B cell (primary cell): ENCODE measurements at regions not wholly inside any gene's neighbourhood (a gene's known extent, or its start where the extent isn't known, plus 50 kb on each side); places are given as distances from the start of the nearest gene placed in this dataset.
"Not testable (repeated sequence)": the region's sequence is repeated elsewhere in the genome, so short reads cannot be mapped to it uniquely, and the experiment has no call there.

ENCODE experiments used
- ATAC-seq: fragments of 200-7000 bp; cut with Tn5 transposase; one replicate; pipeline ENCODE4 v1.10.0; 2021; ENCODE audit warnings: low read depth, mild to moderate bottlenecking, moderate number of reproducible peaks, moderate library complexity
- CTCF ChIA-PET: fragments of 350-600 bp; sonication (Branson Sonifier 250); formaldehyde crosslinking; loops from one replicate; lab custom pipeline; 2021; ENCODE audit warnings: antibody characterized with exemption, inconsistent platforms; lab: Charles Lee
- POLR2A ChIA-PET: fragments of 350-600 bp; sonication (Branson Sonifier 250); formaldehyde crosslinking; loops from one replicate; lab custom pipeline; 2021; ENCODE audit warnings: antibody characterized with exemption; lab: Charles Lee
- DNase-seq: peaks from one replicate; pipeline ENCODE4 v3.0.0; 2013
- H2AFZ ChIP-seq: 2 replicates; pipeline ENCODE4 v1.6.1; 2012; ENCODE audit warnings: mild to moderate bottlenecking, low read depth, low read length; ENCODE audit not compliant: insufficient read depth, poor library complexity, severe bottlenecking
- H3K27ac ChIP-seq, 2 donors: 1 replicate in 1 of 2; 2 replicates in 1 of 2; pipeline ENCODE4 v1.5.1; 2012 to 2013; ENCODE audit warnings: low read length in 2 of 2, mild to moderate bottlenecking in 2 of 2, moderate library complexity in 1 of 2
- H3K27me3 ChIP-seq, 4 experiments: fragments of 200-600 bp in 1 of 4; sonication (generic) in 1 of 4; replicated peaks in 1 of 4; 1 replicate in 2 of 4; 2 replicates in 2 of 4; pipeline versions ENCODE4 v1.6.1 to v1.7.0; 2013 to 2016; ENCODE audit warnings: low read length in 3 of 4, mild to moderate bottlenecking in 2 of 4, mixed read lengths in 1 of 4, moderate library complexity in 1 of 4; ENCODE audit not compliant: insufficient read depth in 4 of 4, control insufficient read depth in 3 of 4; ENCODE audit errors: control extremely low read depth in 1 of 4
- H3K36me3 ChIP-seq, 2 experiments: replicated peaks in 1 of 2; 1 replicate in 1 of 2; 2 replicates in 1 of 2; pipeline versions ENCODE4 v1.6.1 to v1.7.1; 2013; ENCODE audit warnings: low read length in 1 of 2; ENCODE audit not compliant: insufficient read depth in 2 of 2, control insufficient read depth in 1 of 2; ENCODE audit errors: control extremely low read depth in 1 of 2, extremely low read depth in 1 of 2
- H3K4me1 ChIP-seq, 2 donors: fragments of 200-600 bp in 1 of 2; sonication (generic) in 1 of 2; 1 replicate in 1 of 2; 2 replicates in 1 of 2; pipeline versions ENCODE4 v1.5.1 to v1.6.1; 2013 to 2017; ENCODE audit warnings: low read length in 2 of 2; ENCODE audit not compliant: control insufficient read depth in 2 of 2, insufficient read depth in 2 of 2
- H3K4me2 ChIP-seq: replicated peaks from 2 replicates; pipeline ENCODE3; 2012; ENCODE audit warnings: mild to moderate bottlenecking, low read depth, low read length; ENCODE audit not compliant: poor library complexity, severe bottlenecking
- H3K4me3 ChIP-seq, 5 experiments: fragments of 200-600 bp in 1 of 5; sonication (generic) in 1 of 5; 1 replicate in 3 of 5; 2 replicates in 2 of 5; pipeline versions ENCODE4 v1.5.1 to v1.7.0; 2011 to 2016; ENCODE audit warnings: low read length in 4 of 5, mild to moderate bottlenecking in 4 of 5, low read depth in 2 of 5, control low read depth in 1 of 5, moderate library complexity in 1 of 5; ENCODE audit not compliant: insufficient read depth in 1 of 5; ENCODE audit errors: control extremely low read depth in 1 of 5, extremely low read depth in 1 of 5
- H3K79me2 ChIP-seq: fragments of 200-600 bp; sonication (generic); one replicate; pipeline ENCODE4 v1.6.0; 2016; ENCODE audit warnings: low read length; ENCODE audit not compliant: control insufficient read depth, insufficient read depth
- H3K9ac ChIP-seq: fragments of 200-600 bp; sonication (generic); 2 replicates; pipeline ENCODE4 v1.6.1; 2017; ENCODE audit warnings: mild to moderate bottlenecking, low read length, moderate library complexity
- H3K9me3 ChIP-seq, 3 donors: one replicate each; pipeline versions ENCODE4 v1.6.1 to v1.7.1; 2013; ENCODE audit warnings: low read length in 2 of 3; ENCODE audit not compliant: control insufficient read depth in 2 of 3, insufficient read depth in 1 of 3; ENCODE audit errors: control extremely low read depth in 1 of 3
- H4K20me1 ChIP-seq: 2 replicates; pipeline ENCODE4 v1.6.0; 2012; ENCODE audit warnings: mild to moderate bottlenecking, low read length; ENCODE audit not compliant: insufficient read depth, control insufficient read depth, poor library complexity, severe bottlenecking
- H3K27ac Mint-ChIP-seq: one replicate; pipeline ENCODE4 v1.8.0; 2021; ENCODE audit warnings: mixed read lengths
- H3K27me3 Mint-ChIP-seq: one replicate; pipeline ENCODE4 v1.8.0; 2021; ENCODE audit warnings: mixed read lengths
- H3K4me1 Mint-ChIP-seq: one replicate; pipeline ENCODE4 v1.8.0; 2021; ENCODE audit warnings: mixed read lengths
- H3K4me3 Mint-ChIP-seq: one replicate; pipeline ENCODE4 v1.8.0; 2021; ENCODE audit warnings: mixed read lengths
- H3K9me3 Mint-ChIP-seq: one replicate; pipeline ENCODE4 v1.8.0; 2022; ENCODE audit warnings: mixed read lengths; ENCODE audit not compliant: insufficient read depth
- CTCF ChIP-seq: fragments of 200-600 bp; IDR thresholded peaks from one replicate; pipeline ENCODE4 v1.8.0; 2022; ENCODE audit warnings: antibody characterized with exemption, mild to moderate bottlenecking
- EZH2 ChIP-seq: IDR thresholded peaks from 2 replicates; pipeline ENCODE4 v1.6.1; 2012; ENCODE audit warnings: borderline replicate concordance, low read depth, mild to moderate bottlenecking, moderate library complexity, low read length; ENCODE audit not compliant: insufficient read depth, poor library complexity, severe bottlenecking
- WGBS: methylation state at CpG from one replicate; pipeline ENCODE4 v1.1.5; 2013; ENCODE audit warnings: missing lambda C conversion rate; ENCODE audit not compliant: insufficient coverage; 5-methylcytosine and 5-hydroxymethylcytosine counted together
- intact Hi-C: fragments of 100-400 bp; cut with micrococcal nuclease; formaldehyde crosslinking; loops from one replicate; pipeline ENCODE4 v1.10.0; 2022

GRCh38 chr18:42373584-42373983 is 418.6 kb downstream of the PIK3C3 start:
- Histone ChIP-seq H3K27me3 (no peaks in the 10 kb centered on the region), H3K36me3 (no peaks in the 10 kb centered on the region), H3K4me2 (no peak overlapping the region), H3K4me1 (no peaks in the 10 kb centered on the region), H3K79me2 (no peaks in the 10 kb centered on the region), H2AFZ (no peak overlapping the region), H3K4me3 (no peak overlapping the region), H3K9ac (no peak overlapping the region), H4K20me1 (no peaks in the 10 kb centered on the region), H3K9me3 (no peaks in the 10 kb centered on the region), H3K27ac (no peak overlapping the region)
- Mint-ChIP-seq H3K27me3 (no peaks in the 10 kb centered on the region), H3K27ac (no peak overlapping the region), H3K4me1 (no peaks in the 10 kb centered on the region), H3K4me3 (no peak overlapping the region), H3K9me3 (peaks cover 3% of the 10 kb centered on the region)
- no peak for TF ChIP-seq EZH2
- TF ChIP-seq CTCF = no peak
- intact Hi-C loops = no loop called here
- no CpG with 5 or more reads among the region's 1 CpG for WGBS
- ChIA-PET POLR2A (no interaction called here), CTCF (no interaction called here)
- DNase-seq = no peak
- ATAC-seq = no peak

GRCh38 chr18:42374961-42375360 is 419.9 kb downstream of the PIK3C3 start:
- no peak overlapping the region for H3K9ac ChIP-seq
- H3K27ac ChIP-seq = no peak overlapping the region
- no peaks in the 10 kb centered on the region for H3K9me3 ChIP-seq
- H3K27me3 ChIP-seq = no peaks in the 10 kb centered on the region
- intact Hi-C loops = no loop called here
- H4K20me1 ChIP-seq = no peaks in the 10 kb centered on the region
- H3K27ac Mint-ChIP-seq = no peak overlapping the region
- ChIA-PET CTCF (interaction anchor here (0.6 kb wide), 1 partner anchor 17 kb away, joined by 3 read pairs; no protein-coding TSS in a partner anchor), POLR2A (no interaction called here)
- TF ChIP-seq CTCF (no peak), EZH2 (no peak)
- H3K4me1 ChIP-seq = no peaks in the 10 kb centered on the region
- peaks cover 3% of the 10 kb centered on the region for H3K9me3 Mint-ChIP-seq
- H3K36me3 ChIP-seq = no peaks in the 10 kb centered on the region
- no peak overlapping the region for H2AFZ ChIP-seq
- no peak for ATAC-seq
- no peaks in the 10 kb centered on the region for H3K4me1 Mint-ChIP-seq
- no peaks in the 10 kb centered on the region for H3K79me2 ChIP-seq
- H3K4me3 Mint-ChIP-seq = no peak overlapping the region
- no peak for DNase-seq
- no peak overlapping the region for H3K4me2 ChIP-seq
- H3K4me3 ChIP-seq = no peak overlapping the region
- H3K27me3 Mint-ChIP-seq = no peaks in the 10 kb centered on the region

GRCh38 chr18:42378854-42379253 is 423.8 kb downstream of the PIK3C3 start:
- ATAC-seq, H4K20me1 ChIP-seq, H3K9ac ChIP-seq, H3K79me2 ChIP-seq, H3K27me3 Mint-ChIP-seq, H3K4me3 Mint-ChIP-seq, H2AFZ ChIP-seq, H3K27ac ChIP-seq, POLR2A ChIA-PET, intact Hi-C loops, H3K4me3 ChIP-seq, H3K9me3 Mint-ChIP-seq, CTCF ChIA-PET, H3K4me2 ChIP-seq, H3K9me3 ChIP-seq, H3K4me1 Mint-ChIP-seq, H3K4me1 ChIP-seq, H3K27ac Mint-ChIP-seq, H3K27me3 ChIP-seq, DNase-seq, H3K36me3 ChIP-seq: not testable (repeated sequence)
- no CpG with 5 or more reads among the region's 1 CpG for WGBS
